ENCODE measurements at regions not wholly inside any gene's neighbourhood (a gene's known extent, or its start where the extent isn't known, plus 50 kb on each side); places are given as distances from the start of the nearest gene placed in this dataset.

- Histone ChIP-seq H3K4me3 (ENCODE audit: low read depth, low read length) (no peak overlapping the region), H3K36me3 (replicated peaks) (no peaks in the 10 kb centered on the region), H3K27ac (no peak overlapping the region), H3K27me3 (replicated peaks) (no peaks in the 10 kb centered on the region)
- in situ Hi-C loops (cut with HindIII; ENCODE audit: low pct_ligation_motif_present, low sequenced_read_pairs): no loop called here
- DNase-seq: no peak
- TF ChIP-seq CTCF (IDR thresholded peaks at IDR 0.05; ENCODE audit: low read depth, low read length, missing control alignments): no peak
Measured at GRCh38 chr20:39835130-39835842, 853.8 kb downstream of the MAFB start.

GRCh38 chr20:39830903-39831302 lies 858.1 kb downstream of the MAFB start:
- Histone ChIP-seq H3K27me3 (replicated peaks) (no peaks in the 10 kb centered on the region), H3K4me3 (ENCODE audit: low read depth, low read length) (no peak overlapping the region), H3K36me3 (replicated peaks) (no peaks in the 10 kb centered on the region), H3K27ac (no peak overlapping the region)
- no peak for DNase-seq
- in situ Hi-C loops (cut with HindIII; ENCODE audit: low pct_ligation_motif_present, low sequenced_read_pairs): no loop called here
- no peak for TF ChIP-seq CTCF (IDR thresholded peaks at IDR 0.05; ENCODE audit: low read depth, low read length, missing control alignments)

- in situ Hi-C loops (cut with HindIII; ENCODE audit: low pct_ligation_motif_present, low sequenced_read_pairs): no loop called here
- no peak for DNase-seq
- no peak for TF ChIP-seq CTCF (IDR thresholded peaks at IDR 0.05; ENCODE audit: low read depth, low read length, missing control alignments)
- no peaks in the 10 kb centered on the region for H3K27me3 ChIP-seq (replicated peaks)
- H3K27ac ChIP-seq: no peak overlapping the region
- no peak overlapping the region for H3K4me3 ChIP-seq (ENCODE audit: low read depth, low read length)
- H3K36me3 ChIP-seq (replicated peaks): no peaks in the 10 kb centered on the region
Measured at GRCh38 chr20:39829661-39830060, 859.4 kb downstream of the MAFB start.

DNA sequence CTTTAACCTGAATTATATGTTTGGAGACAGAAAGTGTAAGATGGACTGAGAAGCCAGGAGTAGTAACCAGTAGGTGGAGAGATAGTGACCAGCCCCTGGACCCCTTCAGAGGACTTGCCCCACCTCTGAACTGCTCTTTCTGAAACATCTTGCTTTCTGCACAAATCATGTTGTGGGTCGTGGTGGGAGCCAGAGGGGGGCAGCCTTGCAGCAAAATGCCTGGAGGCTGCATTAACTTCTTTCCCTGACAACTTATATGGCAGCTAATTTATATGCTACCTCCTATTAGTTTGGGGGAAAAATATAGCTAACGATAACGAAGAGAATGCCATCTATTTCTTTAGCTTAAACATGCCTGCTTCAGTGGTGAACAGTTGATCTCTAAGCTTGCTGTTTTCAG lies 859.8 kb downstream of the MAFB start:
- no peak overlapping the region for H3K4me3 ChIP-seq (ENCODE audit: low read depth, low read length)
- TF ChIP-seq CTCF (IDR thresholded peaks at IDR 0.05; ENCODE audit: low read depth, low read length, missing control alignments): peak; percentile 75
- H3K36me3 ChIP-seq (replicated peaks): no peaks in the 10 kb centered on the region
- H3K27ac ChIP-seq: no peak overlapping the region
- DNase-seq: no peak
- no peaks in the 10 kb centered on the region for H3K27me3 ChIP-seq (replicated peaks)
- in situ Hi-C loops (cut with HindIII; ENCODE audit: low pct_ligation_motif_present, low sequenced_read_pairs): no loop called here

DNA sequence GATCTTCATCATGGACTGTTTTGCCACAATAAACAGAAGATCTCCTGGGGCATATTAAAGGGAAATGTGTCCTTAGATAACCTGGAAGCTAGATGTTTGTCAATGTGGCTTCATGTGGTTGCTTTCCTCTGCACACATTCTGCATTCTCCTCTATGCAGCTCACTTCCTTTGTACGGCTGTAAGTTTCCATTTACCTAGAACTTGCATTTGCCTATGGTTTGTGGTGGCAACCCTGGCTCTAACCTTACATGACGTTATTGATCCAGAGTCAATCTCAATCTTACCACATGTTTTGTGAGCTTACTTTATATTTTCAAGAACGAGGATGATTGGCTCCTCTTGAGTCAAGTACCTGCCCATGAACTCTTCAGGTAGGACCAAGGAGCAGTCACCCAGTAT lies 863.1 kb downstream of the MAFB start:
- no peak for TF ChIP-seq CTCF (IDR thresholded peaks at IDR 0.05; ENCODE audit: low read depth, low read length, missing control alignments)
- Histone ChIP-seq H3K36me3 (replicated peaks) (no peaks in the 10 kb centered on the region), H3K27me3 (replicated peaks) (no peaks in the 10 kb centered on the region), H3K4me3 (ENCODE audit: low read depth, low read length) (no peak overlapping the region), H3K27ac (no peak overlapping the region)
- in situ Hi-C loops (cut with HindIII; ENCODE audit: low pct_ligation_motif_present, low sequenced_read_pairs): no loop called here
- DNase-seq: peak; percentile 59

DNA sequence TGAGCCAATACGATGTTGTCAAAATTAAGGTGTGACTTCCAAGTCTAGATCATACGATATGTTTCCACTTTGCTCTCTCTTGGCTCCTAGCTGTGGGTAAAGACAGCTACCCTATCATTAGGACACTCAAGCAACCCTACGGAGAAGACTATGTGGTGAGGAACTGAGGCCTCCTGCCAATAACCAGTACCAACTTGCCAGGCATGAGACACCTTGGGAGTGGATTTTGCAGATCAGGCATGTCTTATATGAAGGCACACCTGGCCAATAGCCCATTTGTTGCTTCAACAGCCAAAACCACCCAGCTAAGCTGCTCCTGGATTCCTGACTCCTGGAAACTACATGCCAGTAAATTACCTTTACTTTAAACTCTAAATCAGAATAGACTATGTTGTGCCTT lies 863.4 kb downstream of the DHX35 start:
- in situ Hi-C loops (cut with HindIII; ENCODE audit: low pct_ligation_motif_present, low sequenced_read_pairs): no loop called here
- Histone ChIP-seq H3K36me3 (replicated peaks) (no peaks in the 10 kb centered on the region), H3K4me3 (ENCODE audit: low read depth, low read length) (no peak overlapping the region), H3K27me3 (replicated peaks) (no peaks in the 10 kb centered on the region), H3K27ac (no peak overlapping the region)
- no peak for DNase-seq
- TF ChIP-seq CTCF (IDR thresholded peaks at IDR 0.05; ENCODE audit: low read depth, low read length, missing control alignments): no peak
